ENCODE measurements at regions not wholly inside any gene's neighbourhood (a gene's known extent, or its start where the extent isn't known, plus 50 kb on each side); places are given as distances from the start of the nearest gene placed in this dataset.

GRCh38 chr18:59079264-59079663 lies 60.4 kb upstream of the SEC11C start:
- H4K20me1 ChIP-seq (replicated peaks; ENCODE audit: control insufficient read depth, insufficient read depth, low read length): no peaks in the 10 kb centered on the region
- DNase-seq (ENCODE audit: extremely low read depth in 1 of 4, low spot score in 3 of 4): no peak
- H3K9ac ChIP-seq (ENCODE audit: insufficient read depth in 1 of 2, low read depth in 2 of 2, low read length in 2 of 2): no peak overlapping the region
- H3K27ac ChIP-seq (ENCODE audit: extremely low read depth, low read depth, low read length): no peak overlapping the region
- FAIRE-seq: no peak
- no peaks in the 10 kb centered on the region for H3K9me3 ChIP-seq (replicated peaks; ENCODE audit: control insufficient read depth, insufficient read depth, low read depth, low read length)
- no peak overlapping the region for H3K4me3 ChIP-seq
- no peak overlapping the region for H2AFZ ChIP-seq (ENCODE audit: low read depth, low read length)
- H3K36me3 ChIP-seq (ENCODE audit: control insufficient read depth, insufficient read depth, low read length): no peaks in the 10 kb centered on the region
- no peaks in the 10 kb centered on the region; a peak in 1 of 5 replicates for H3K4me1 ChIP-seq (replicated peaks in 1 of 2; ENCODE audit: control insufficient read depth in 2 of 2, insufficient read depth in 2 of 2, low read length in 2 of 2)
- POLR2A ChIA-PET: no interaction called here
- no peak for ATAC-seq
- CTCF ChIA-PET (ENCODE audit: low intra/inter-chr PET ratio): no interaction called here
- H3K79me2 ChIP-seq (ENCODE audit: control insufficient read depth, insufficient read depth, low read length): no peaks in the 10 kb centered on the region
- intact Hi-C loops (cut with micrococcal nuclease): no loop called here
- no TSS peak for BruUV-seq (replicated peaks)
- in situ Hi-C loops (cut with MboI): loop anchor here (10.0 kb wide), 1 partner anchor 544 kb away; no protein-coding TSS in a partner anchor
- 0% methylated on average over 4 of the region's 4 CpGs for WGBS (ENCODE audit: insufficient coverage, low coverage, missing lambda C conversion rate)
- no peak overlapping the region for H3K4me2 ChIP-seq (ENCODE audit: insufficient read depth, low read length)
- H3K9me1 ChIP-seq (ENCODE audit: control insufficient read depth, insufficient read depth, low read length): no peaks in the 10 kb centered on the region
- TF ChIP-seq ZNF79 (CRISPR knock-in tag; IDR thresholded peaks at IDR 0.05; ENCODE audit: low read depth): no peak
- TF ChIP-seq MYC (IDR thresholded peaks at IDR 0.05; ENCODE audit: low read depth, low read length): no peak
- TF ChIP-seq MYC (CRISPR knock-in tag; IDR thresholded peaks at IDR 0.05; ENCODE audit: borderline replicate concordance, low read depth): no peak
- TF ChIP-seq SFPQ (IDR thresholded peaks at IDR 0.05; ENCODE audit: low read depth, low read length): no peak
- no peak for TF ChIP-seq ZNF764 (CRISPR knock-in tag; IDR thresholded peaks at IDR 0.05; ENCODE audit: low read depth)
- TF ChIP-seq ILK (tag; IDR thresholded peaks at IDR 0.05; ENCODE audit: borderline replicate concordance, low read depth): no peak
- TF ChIP-seq, protein P1, sequence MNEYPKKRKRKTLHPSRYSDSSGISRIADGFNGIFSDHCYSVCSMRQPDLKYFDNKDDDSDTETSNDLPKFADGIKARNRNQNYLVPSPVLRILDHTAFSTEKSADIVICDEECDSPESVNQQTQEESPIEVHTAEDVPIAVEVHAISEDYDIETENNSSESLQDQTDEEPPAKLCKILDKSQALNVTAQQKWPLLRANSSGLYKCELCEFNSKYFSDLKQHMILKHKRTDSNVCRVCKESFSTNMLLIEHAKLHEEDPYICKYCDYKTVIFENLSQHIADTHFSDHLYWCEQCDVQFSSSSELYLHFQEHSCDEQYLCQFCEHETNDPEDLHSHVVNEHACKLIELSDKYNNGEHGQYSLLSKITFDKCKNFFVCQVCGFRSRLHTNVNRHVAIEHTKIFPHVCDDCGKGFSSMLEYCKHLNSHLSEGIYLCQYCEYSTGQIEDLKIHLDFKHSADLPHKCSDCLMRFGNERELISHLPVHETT (CRISPR knock-in tag; conservative IDR thresholded peaks at IDR 0.05 in 1 of 2, IDR thresholded peaks at IDR 0.05 in 1 of 2): no peak
- TF ChIP-seq FIP1L1 (IDR thresholded peaks at IDR 0.05; ENCODE audit: low read depth, low read length, poor library complexity, severe bottlenecking): no peak
- no peak for TF ChIP-seq POLR2G (IDR thresholded peaks at IDR 0.05; ENCODE audit: low read depth, low read length)
- TF ChIP-seq IFI16 (CRISPR knock-in tag; IDR thresholded peaks at IDR 0.05): no peak
- TF ChIP-seq ZC3H11A (IDR thresholded peaks at IDR 0.05; ENCODE audit: low read depth, low read length): no peak
- TF ChIP-seq STAT6 (CRISPR knock-in tag; IDR thresholded peaks at IDR 0.05): no peak
- no peak for TF ChIP-seq CBX1 (IDR thresholded peaks at IDR 0.05; ENCODE audit: low read depth)
- peaks cover 0 to 5% of the 10 kb centered on the region in 2 experiments; a peak in 2 of 5 replicates for H3K27me3 ChIP-seq (ENCODE audit: control insufficient read depth in 2 of 2, insufficient read depth in 2 of 2, low read length in 2 of 2)
